ENCODE measurements at regions not wholly inside any gene's neighbourhood (a gene's known extent, or its start where the extent isn't known, plus 50 kb on each side); places are given as distances from the start of the nearest gene placed in this dataset.

DNA sequence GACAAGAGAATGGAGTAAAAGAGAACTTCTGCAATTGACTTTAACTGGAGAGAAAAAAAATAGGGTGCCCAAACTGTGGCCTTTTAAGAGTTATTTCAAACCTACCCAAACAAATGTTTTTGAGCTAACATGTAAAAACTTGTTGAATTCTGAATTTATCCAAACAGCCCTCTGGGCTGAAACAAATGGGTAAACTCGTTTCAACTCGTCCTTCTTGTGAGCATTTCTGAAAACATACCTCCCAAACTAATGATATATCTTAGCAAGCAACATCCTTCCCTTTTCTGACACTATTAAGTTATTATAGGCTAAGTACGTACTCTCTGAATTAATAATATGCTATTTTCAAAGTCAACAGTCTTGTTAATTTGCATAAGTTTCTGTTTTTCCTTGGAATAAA, 793.0 kb upstream of the ACVR2A start:
- no peaks in the 10 kb centered on the region for H3K36me3 Mint-ChIP-seq
- DNase-seq (ENCODE audit: low spot score in 2 of 2, unreplicated experiment in 2 of 2): no peak
- H3K27me3 Mint-ChIP-seq (ENCODE audit: low read depth): no peaks in the 10 kb centered on the region
- H3K27ac Mint-ChIP-seq: peak overlapping the region; percentile 51
- TF ChIP-seq, protein P1, sequence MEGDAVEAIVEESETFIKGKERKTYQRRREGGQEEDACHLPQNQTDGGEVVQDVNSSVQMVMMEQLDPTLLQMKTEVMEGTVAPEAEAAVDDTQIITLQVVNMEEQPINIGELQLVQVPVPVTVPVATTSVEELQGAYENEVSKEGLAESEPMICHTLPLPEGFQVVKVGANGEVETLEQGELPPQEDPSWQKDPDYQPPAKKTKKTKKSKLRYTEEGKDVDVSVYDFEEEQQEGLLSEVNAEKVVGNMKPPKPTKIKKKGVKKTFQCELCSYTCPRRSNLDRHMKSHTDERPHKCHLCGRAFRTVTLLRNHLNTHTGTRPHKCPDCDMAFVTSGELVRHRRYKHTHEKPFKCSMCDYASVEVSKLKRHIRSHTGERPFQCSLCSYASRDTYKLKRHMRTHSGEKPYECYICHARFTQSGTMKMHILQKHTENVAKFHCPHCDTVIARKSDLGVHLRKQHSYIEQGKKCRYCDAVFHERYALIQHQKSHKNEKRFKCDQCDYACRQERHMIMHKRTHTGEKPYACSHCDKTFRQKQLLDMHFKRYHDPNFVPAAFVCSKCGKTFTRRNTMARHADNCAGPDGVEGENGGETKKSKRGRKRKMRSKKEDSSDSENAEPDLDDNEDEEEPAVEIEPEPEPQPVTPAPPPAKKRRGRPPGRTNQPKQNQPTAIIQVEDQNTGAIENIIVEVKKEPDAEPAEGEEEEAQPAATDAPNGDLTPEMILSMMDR (IDR thresholded peaks at IDR 0.05; ENCODE audit: unreplicated experiment): no peak
- H3K4me3 Mint-ChIP-seq: no peak overlapping the region
- H3K4me1 Mint-ChIP-seq: peaks cover 17% of the 10 kb centered on the region
- H3K9me3 Mint-ChIP-seq: peaks cover 7% of the 10 kb centered on the region

DNA sequence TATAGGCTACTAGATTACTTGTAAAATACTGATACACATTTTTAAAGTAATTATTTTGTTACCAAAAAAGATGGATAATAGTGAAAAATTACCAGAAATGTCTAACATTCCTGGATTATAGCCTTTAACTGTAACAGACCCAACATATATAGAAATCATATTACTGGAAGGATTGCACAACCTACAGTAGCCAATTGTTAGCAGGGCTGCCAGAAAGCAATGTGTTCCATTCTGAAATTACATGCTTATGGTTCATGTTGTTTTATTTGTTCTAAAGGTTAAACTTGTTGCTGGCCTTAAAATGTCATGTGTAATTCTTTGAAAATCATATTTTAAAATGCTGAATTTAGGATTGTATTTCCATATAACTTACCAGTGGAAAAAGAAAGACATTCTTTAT, 793.6 kb upstream of the ACVR2A start:
- Mint-ChIP-seq H3K4me3 (no peak overlapping the region), H3K9me3 (peaks cover 7% of the 10 kb centered on the region), H3K4me1 (peaks cover 22% of the 10 kb centered on the region), H3K27ac (peak overlapping the region; percentile 51), H3K27me3 (ENCODE audit: low read depth) (no peaks in the 10 kb centered on the region), H3K36me3 (no peaks in the 10 kb centered on the region)
- DNase-seq (ENCODE audit: low spot score in 2 of 2, unreplicated experiment in 2 of 2): no peak
- TF ChIP-seq, protein P1 (IDR thresholded peaks at IDR 0.05; ENCODE audit: unreplicated experiment): no peak

DNA sequence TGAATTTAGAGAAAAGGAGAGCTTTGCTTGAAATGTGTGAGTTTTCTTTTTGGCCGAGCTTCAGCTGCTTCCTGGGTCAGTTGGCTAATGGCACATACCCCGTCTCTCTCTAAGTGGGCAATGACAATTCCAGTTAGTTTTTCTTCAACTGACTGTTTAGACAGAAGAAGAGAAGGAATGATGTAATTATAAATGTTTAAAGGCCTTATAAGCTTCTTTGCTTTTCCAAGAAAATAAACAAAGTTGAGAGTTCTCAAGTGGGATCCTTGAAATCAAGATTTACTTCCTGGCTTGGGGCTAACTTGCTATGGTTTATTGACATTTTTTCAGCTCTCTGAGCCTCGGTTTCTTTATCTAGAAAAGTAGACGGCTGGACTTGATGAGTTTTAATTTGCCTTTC, 794.9 kb upstream of the ACVR2A start:
- Mint-ChIP-seq H3K27me3 (ENCODE audit: low read depth) (no peaks in the 10 kb centered on the region), H3K4me1 (peaks cover 26% of the 10 kb centered on the region), H3K9me3 (peaks cover 7% of the 10 kb centered on the region), H3K36me3 (no peaks in the 10 kb centered on the region), H3K4me3 (no peak overlapping the region), H3K27ac (no peak overlapping the region)
- TF ChIP-seq, protein P1 (IDR thresholded peaks at IDR 0.05; ENCODE audit: unreplicated experiment): no peak
- no peak for DNase-seq (ENCODE audit: low spot score in 2 of 2, unreplicated experiment in 2 of 2)

DNA sequence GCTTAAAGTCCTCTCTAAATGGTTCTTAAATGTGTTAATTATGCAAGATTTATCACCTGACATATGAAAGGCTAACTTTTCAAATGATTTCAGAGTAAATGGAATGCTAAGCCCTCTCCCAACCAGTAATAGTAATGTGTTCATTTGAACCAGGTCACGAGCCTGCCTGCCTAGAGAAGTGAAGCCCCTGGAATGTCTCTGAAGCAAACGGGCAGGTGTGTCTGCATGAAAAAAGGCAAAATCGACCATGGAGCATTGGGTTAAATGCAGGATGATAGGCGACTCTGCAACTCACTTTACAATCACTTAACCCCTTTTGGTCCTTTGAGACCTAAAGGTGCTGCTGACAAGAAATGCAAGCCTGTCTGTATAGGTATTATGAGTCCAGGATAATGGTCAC, 798.4 kb upstream of the ACVR2A start:
- H3K27ac Mint-ChIP-seq: no peak overlapping the region
- H3K4me1 Mint-ChIP-seq: peaks cover 20% of the 10 kb centered on the region
- H3K9me3 Mint-ChIP-seq: no peaks in the 10 kb centered on the region
- TF ChIP-seq, protein P1 (IDR thresholded peaks at IDR 0.05; ENCODE audit: unreplicated experiment): no peak
- DNase-seq (ENCODE audit: low spot score in 2 of 2, unreplicated experiment in 2 of 2): no peak
- H3K4me3 Mint-ChIP-seq: no peak overlapping the region
- H3K36me3 Mint-ChIP-seq: no peaks in the 10 kb centered on the region
- H3K27me3 Mint-ChIP-seq (ENCODE audit: low read depth): no peaks in the 10 kb centered on the region

DNA sequence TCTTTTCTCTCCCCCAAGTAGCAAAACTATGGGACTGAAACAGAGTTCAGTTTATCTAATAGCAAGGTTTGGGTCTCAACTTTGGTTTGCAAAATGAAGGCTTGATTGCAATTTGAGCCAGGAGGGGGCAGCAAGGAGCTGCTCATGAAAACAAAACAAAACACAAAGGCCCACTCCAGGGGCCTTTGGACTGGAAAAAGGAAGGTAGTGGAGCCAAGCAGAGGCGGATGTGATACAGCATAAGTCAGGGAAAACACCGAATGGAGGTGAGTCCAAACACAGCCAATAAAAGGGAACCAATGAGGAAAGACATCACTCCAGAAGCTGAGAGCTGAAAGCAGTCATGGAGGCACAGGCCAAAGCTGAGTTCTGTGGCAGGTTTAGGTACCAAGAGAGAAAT, 799.7 kb upstream of the ACVR2A start:
- Mint-ChIP-seq H3K4me1 (peaks cover 15% of the 10 kb centered on the region), H3K9me3 (no peaks in the 10 kb centered on the region), H3K4me3 (no peak overlapping the region), H3K27me3 (ENCODE audit: low read depth) (no peaks in the 10 kb centered on the region), H3K36me3 (no peaks in the 10 kb centered on the region), H3K27ac (peak overlapping the region; percentile 17)
- peak in 1 of 2 experiments; percentile 53 for DNase-seq (ENCODE audit: low spot score in 2 of 2, unreplicated experiment in 2 of 2)
- TF ChIP-seq, protein P1 (IDR thresholded peaks at IDR 0.05; ENCODE audit: unreplicated experiment): peak; percentile 64

DNA sequence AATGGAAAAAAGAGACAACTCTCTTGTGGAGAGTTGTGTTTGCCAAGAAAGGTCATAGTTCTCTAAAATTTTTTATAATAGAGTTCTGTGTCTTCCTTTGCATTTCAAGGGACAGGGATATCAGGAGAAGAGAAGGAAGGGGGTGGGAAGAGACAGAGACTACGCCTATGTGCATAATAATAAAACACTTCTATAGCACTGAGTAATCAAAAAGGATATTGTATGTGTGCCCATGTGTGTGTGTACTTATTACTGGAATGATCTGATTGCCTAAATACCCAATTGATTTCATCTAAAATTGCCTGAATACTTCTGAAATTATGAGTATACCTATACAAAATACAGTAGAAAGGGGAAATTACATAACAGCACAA, 803.7 kb upstream of the ACVR2A start:
- Mint-ChIP-seq H3K27me3 (ENCODE audit: low read depth) (no peaks in the 10 kb centered on the region), H3K9me3 (no peaks in the 10 kb centered on the region), H3K36me3 (no peaks in the 10 kb centered on the region), H3K4me1 (peaks cover 3% of the 10 kb centered on the region), H3K27ac (no peak overlapping the region), H3K4me3 (no peak overlapping the region)
- DNase-seq (ENCODE audit: low spot score in 2 of 2, unreplicated experiment in 2 of 2): no peak
- TF ChIP-seq, protein P1 (IDR thresholded peaks at IDR 0.05; ENCODE audit: unreplicated experiment): no peak

Measured in mesothelial cell of epicardium (in vitro differentiated cells).